Stimulated activated CD4-positive, alpha-beta T cell treated with anti-CD3 and anti-CD28 coated beads, Interleukin-1b, Interleukin-23, amount 100 ng/mL, for 24 hours (primary cell): ENCODE measurements at regions not wholly inside any gene's neighbourhood (a gene's known extent, or its start where the extent isn't known, plus 50 kb on each side); places are given as distances from the start of the nearest gene placed in this dataset.
"Not testable (repeated sequence)": the region's sequence is repeated elsewhere in the genome, so short reads cannot be mapped to it uniquely, and the experiment has no call there.

Experiments used
- DNase-seq, 4 experiments: peaks; one replicate each; pipeline ENCODE4 v3.0.0-alpha.2; 2020; ENCODE audit warnings: low read depth in 4 of 4, low spot score in 1 of 4

- DNase-seq = no peak
Observed at GRCh38 chr12:68422956-68423574, 90.9 kb upstream of the MDM1 start.

GRCh38 chr12:68425998-68426397, 93.8 kb upstream of the MDM1 start:
- no peak for DNase-seq

- no peak for DNase-seq
Observed at GRCh38 chr12:68428211-68428610, 96.0 kb upstream of the MDM1 start.

- DNase-seq = no peak
Observed at GRCh38 chr12:68428724-68429501, 96.8 kb upstream of the MDM1 start.

DNA sequence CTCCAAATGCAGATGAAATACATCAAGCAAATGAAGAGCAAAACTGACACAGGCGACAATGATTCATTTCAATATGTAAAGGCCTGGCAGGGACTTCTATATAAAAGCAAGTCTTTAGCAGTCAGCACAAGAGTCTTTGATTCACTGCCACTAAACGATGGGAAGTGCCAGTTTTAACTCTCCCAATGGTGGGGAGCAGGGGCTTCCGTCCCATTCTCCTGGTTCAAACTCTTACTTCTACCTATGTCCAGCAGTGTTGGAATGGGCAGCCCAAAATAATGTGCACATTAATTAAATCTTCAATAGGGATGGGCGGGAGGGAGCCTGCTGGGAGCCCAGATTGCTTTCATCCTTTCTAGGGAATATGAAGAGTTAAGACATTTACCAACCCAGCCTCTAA, 97.5 kb upstream of the MDM1 start:
- no peak for DNase-seq

GRCh38 chr12:68431786-68432185, 99.6 kb upstream of the MDM1 start:
- DNase-seq = no peak

DNA sequence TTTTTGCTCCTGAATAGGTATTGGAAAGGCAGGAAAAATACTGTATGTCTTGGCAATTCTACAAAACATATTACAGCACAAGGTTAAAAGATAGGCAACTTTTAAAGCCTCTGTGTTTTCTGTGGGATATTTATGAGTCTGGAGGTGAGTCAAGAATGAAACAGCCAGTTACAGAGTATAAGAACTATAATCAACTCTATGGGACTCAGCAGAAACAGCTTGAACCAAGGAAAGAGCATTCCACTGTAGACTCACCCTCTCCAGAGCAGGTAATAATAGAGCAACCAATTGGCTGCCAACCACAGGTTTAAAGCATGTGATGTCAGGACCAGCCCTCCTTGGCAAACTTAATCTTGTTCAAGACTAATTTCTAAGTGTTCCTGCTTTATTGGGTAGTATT, 100.5 kb upstream of the MDM1 start:
- DNase-seq = no peak

- no peak for DNase-seq
Observed at GRCh38 chr12:68434391-68435298, 102.5 kb upstream of the MDM1 start.

GRCh38 chr12:68435299-68435637, 103.1 kb upstream of the MDM1 start:
- DNase-seq = no peak

GRCh38 chr12:68435816-68436215, 103.7 kb upstream of the MDM1 start:
- no peak for DNase-seq

- DNase-seq = no peak
Observed at GRCh38 chr12:68438601-68439000, 106.4 kb upstream of the MDM1 start.

GRCh38 chr12:68439368-68440045, 107.3 kb upstream of the MDM1 start:
- DNase-seq = no peak

- DNase-seq = no peak
Observed at GRCh38 chr12:68440068-68440581, 108.0 kb upstream of the MDM1 start.

- DNase-seq = no peak
Observed at GRCh38 chr12:68441167-68441566, 109.0 kb upstream of the MDM1 start.

DNA sequence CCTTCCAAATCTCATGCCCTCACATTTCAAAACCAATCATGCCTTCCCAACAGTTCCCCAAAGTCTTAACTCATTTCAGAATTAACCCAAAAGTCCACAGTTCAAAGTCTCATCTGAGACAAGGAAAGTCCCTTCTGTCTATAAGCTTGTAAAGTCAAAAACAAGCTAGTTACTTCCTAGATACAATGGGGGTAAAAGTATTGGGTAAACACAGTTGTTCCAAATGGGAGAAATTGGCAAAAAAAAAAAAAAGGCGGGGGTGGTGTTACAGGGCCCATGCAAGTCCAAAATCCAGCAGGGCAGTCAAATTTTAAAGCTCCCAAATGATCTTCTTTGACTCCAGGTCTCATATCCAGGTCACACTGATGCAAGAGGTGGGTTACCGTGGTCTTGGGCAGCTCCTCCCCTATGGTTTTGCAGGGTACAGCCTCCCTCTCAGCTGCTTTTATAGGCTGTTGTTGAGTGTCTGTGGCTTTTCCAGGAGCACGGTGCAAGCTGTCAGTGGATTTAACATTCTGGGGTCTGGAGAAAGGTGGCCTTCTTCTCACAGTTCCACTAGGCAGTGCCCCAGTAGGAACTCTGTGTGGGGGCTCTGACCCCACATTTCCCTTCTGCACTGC, 110.3 kb upstream of the MDM1 start:
- DNase-seq = not testable (repeated sequence)

GRCh38 chr12:68443695-68444094, 111.5 kb upstream of the MDM1 start:
- DNase-seq = not testable (repeated sequence)

GRCh38 chr12:68445824-68446223, 113.7 kb upstream of the MDM1 start:
- no peak for DNase-seq

GRCh38 chr12:68446384-68446783, 114.2 kb upstream of the MDM1 start:
- DNase-seq = no peak

DNA sequence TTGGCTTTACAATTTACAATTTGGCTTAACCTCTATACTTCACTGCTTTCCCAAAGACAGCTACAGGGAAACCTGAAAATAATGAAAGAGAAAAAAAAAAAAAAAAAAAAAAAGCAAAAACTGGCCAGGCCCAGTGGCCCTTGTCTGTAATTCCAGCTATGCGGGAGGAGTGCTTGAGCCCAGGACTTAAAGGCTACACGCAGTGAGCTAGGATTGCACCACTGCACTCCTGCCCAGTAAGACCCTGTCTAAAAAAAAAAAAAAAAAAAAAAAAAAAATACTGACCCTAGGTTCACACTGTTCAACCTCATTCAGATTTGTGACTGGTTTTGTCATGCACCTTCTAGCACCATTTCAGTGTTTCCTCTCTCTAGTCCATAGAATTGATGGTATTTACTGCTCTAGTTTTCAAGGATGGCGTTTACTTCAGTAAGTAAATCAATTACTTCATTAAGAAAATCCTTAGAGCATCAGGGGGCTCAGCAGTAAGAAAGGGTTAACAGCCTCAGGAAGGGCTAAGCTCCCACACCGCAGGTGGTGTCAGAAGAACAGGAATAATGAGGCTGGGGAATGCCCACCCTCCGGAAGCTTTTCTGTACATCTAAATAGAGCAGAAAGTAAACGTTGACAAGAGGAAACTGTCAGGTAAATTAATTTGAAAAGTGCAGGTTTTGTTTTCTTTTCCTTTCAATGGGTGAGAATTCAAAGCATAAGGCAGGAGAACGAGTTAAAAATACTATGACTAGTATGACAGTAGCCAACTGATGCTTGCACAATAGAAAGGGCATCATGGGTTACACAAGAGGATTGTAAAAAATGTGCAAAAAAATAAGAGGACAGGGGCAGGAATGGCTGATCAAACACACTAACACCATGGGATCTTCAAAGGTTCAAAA, 115.0 kb upstream of the MDM1 start:
- DNase-seq = no peak

GRCh38 chr12:68447797-68448260, 115.7 kb upstream of the MDM1 start:
- no peak for DNase-seq
